Suprapubic skin (tissue), 4 donors: ENCODE measurements at regions not wholly inside any gene's neighbourhood (a gene's known extent, or its start where the extent isn't known, plus 50 kb on each side); places are given as distances from the start of the nearest gene placed in this dataset.

Experiments used
- CTCF ChIP-seq, 2 donors: fragments of 200-600 bp in 1 of 2; fragments of 450-650 bp in 1 of 2; sonication (generic) in 1 of 2; IDR thresholded peaks; one replicate each; pipeline ENCODE4 v1.5.1; 2016 to 2019; ENCODE audit warnings: antibody characterized with exemption in 2 of 2, mild to moderate bottlenecking in 1 of 2, moderate library complexity in 1 of 2
- EP300 ChIP-seq: sonication (generic); formaldehyde crosslinking; IDR thresholded peaks from one replicate; pipeline ENCODE4 v1.6.1; 2017; ENCODE audit warnings: antibody characterized with exemption
- POLR2A ChIP-seq, 2 donors: fragments of 450-650 bp; IDR thresholded peaks; one replicate each; pipeline ENCODE4 v1.6.1; 2017; ENCODE audit warnings: antibody characterized with exemption in 2 of 2, mild to moderate bottlenecking in 2 of 2, moderate library complexity in 2 of 2
- POLR2AphosphoS5 ChIP-seq, 3 donors: sonication (generic); formaldehyde crosslinking; IDR thresholded peaks; one replicate each; pipeline ENCODE4 v1.6.1; 2017; ENCODE audit warnings: antibody characterized with exemption in 3 of 3

- TF ChIP-seq CTCF (IDR thresholded peaks at IDR 0.05) = no peak
- no peak for TF ChIP-seq POLR2A (IDR thresholded peaks at IDR 0.05)
- TF ChIP-seq EP300 = no peak
- no peak for TF ChIP-seq POLR2AphosphoS5 (IDR thresholded peaks at IDR 0.05)
Observed at GRCh38 chr7:52129278-52129677, 812.7 kb upstream of the COBL start.
